Neural crest cell (in vitro differentiated cells): ENCODE measurements at regions not wholly inside any gene's neighbourhood (a gene's known extent, or its start where the extent isn't known, plus 50 kb on each side); places are given as distances from the start of the nearest gene placed in this dataset.

Source experiments
- DNase-seq: peaks from one replicate; pipeline ENCODE4 v3.0.0; 2021; ENCODE audit warnings: low read depth, mixed read lengths, low spot score
- H3K27ac Mint-ChIP-seq: one replicate; pipeline ENCODE4 v1.8.0; 2021; ENCODE audit warnings: mild to moderate bottlenecking, mixed read lengths; ENCODE audit not compliant: unreplicated experiment
- H3K27me3 Mint-ChIP-seq: 2 replicates; pipeline ENCODE4 v1.8.0; 2021; ENCODE audit warnings: low read depth, mild to moderate bottlenecking, mixed read lengths
- H3K36me3 Mint-ChIP-seq: 2 replicates; pipeline ENCODE4 v1.8.0; 2021; ENCODE audit warnings: low read depth, mild to moderate bottlenecking, mixed read lengths
- H3K4me1 Mint-ChIP-seq: 2 replicates; pipeline ENCODE4 v1.8.0; 2021; ENCODE audit warnings: mixed read lengths
- H3K4me3 Mint-ChIP-seq: one replicate; pipeline ENCODE4 v1.8.0; 2021; ENCODE audit warnings: mild to moderate bottlenecking, mixed read lengths
- H3K9me3 Mint-ChIP-seq: 2 replicates; pipeline ENCODE4 v1.8.0; 2021; ENCODE audit warnings: mixed read lengths
- CTCF ChIP-seq: fragments of 200-600 bp; sonication (generic); conservative IDR thresholded peaks from 2 replicates; pipeline ENCODE4 v1.5.0; 2021; ENCODE audit warnings: antibody characterized with exemption, mild to moderate bottlenecking

- Mint-ChIP-seq H3K4me1 (no peaks in the 10 kb centered on the region), H3K9me3 (peaks cover 11% of the 10 kb centered on the region), H3K27ac (no peak overlapping the region), H3K27me3 (no peaks in the 10 kb centered on the region), H3K4me3 (no peak overlapping the region), H3K36me3 (peaks cover 7% of the 10 kb centered on the region)
- no peak for TF ChIP-seq CTCF
- DNase-seq, result no peak
These were observed 63.5 kb upstream of the TMTC1 start for GRCh38 chr12:29847246-29847645.

- H3K27ac Mint-ChIP-seq, result no peak overlapping the region
- TF ChIP-seq CTCF, result no peak
- H3K4me1 Mint-ChIP-seq, result no peaks in the 10 kb centered on the region
- peaks cover 2% of the 10 kb centered on the region for H3K9me3 Mint-ChIP-seq
- DNase-seq, result no peak
- no peaks in the 10 kb centered on the region for H3K27me3 Mint-ChIP-seq
- H3K36me3 Mint-ChIP-seq, result peaks cover 3% of the 10 kb centered on the region
- H3K4me3 Mint-ChIP-seq, result no peak overlapping the region
These were observed 60.9 kb upstream of the TMTC1 start for GRCh38 chr12:29844667-29845066.

GRCh38 chr12:29843036-29843435 lies 59.3 kb upstream of the TMTC1 start:
- TF ChIP-seq CTCF, result no peak
- Mint-ChIP-seq H3K4me3 (no peak overlapping the region), H3K36me3 (peaks cover 6% of the 10 kb centered on the region), H3K27ac (no peak overlapping the region), H3K27me3 (no peaks in the 10 kb centered on the region), H3K4me1 (no peaks in the 10 kb centered on the region), H3K9me3 (peaks cover 3% of the 10 kb centered on the region)
- no peak for DNase-seq

GRCh38 chr12:29838768-29839167 lies 55.0 kb upstream of the TMTC1 start:
- peaks cover 14% of the 10 kb centered on the region for H3K36me3 Mint-ChIP-seq
- H3K27ac Mint-ChIP-seq, result no peak overlapping the region
- H3K9me3 Mint-ChIP-seq, result peaks cover 19% of the 10 kb centered on the region
- no peak for TF ChIP-seq CTCF
- H3K4me3 Mint-ChIP-seq, result no peak overlapping the region
- DNase-seq, result no peak
- H3K4me1 Mint-ChIP-seq, result no peaks in the 10 kb centered on the region
- H3K27me3 Mint-ChIP-seq, result no peaks in the 10 kb centered on the region
